ENCODE measurements at regions not wholly inside any gene's neighbourhood (a gene's known extent, or its start where the extent isn't known, plus 50 kb on each side); places are given as distances from the start of the nearest gene placed in this dataset.

DNA sequence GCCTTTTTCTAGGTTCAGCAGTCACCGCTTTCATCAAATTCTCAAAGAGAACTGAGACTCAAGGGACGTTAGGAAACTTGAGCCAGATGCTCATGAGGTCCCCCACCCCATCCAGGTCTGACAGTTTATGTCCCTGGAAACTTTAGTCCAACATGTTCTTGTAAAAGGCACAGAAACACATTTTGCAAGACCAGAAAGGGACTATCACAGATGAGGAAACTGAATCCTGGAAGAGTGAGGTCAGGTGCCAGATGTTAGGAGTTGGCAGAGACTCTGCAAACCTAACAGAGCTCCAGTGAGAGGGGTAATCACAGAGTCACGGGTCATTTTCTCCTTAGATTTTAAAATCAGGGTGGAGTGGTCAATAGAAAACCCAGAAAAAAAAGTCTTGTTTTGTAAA, 76.6 kb downstream of the RDH14 start:
- CTCF ChIA-PET: no interaction called here
- Histone ChIP-seq H3K4me1 (replicated peaks; ENCODE audit: insufficient read depth) (no peaks in the 10 kb centered on the region), H3K4me2 (no peak overlapping the region), H3K9me2 (ENCODE audit: insufficient read depth) (no peaks in the 10 kb centered on the region), H3K27ac (no peak overlapping the region), H3K36me3 (ENCODE audit: low read depth) (no peaks in the 10 kb centered on the region), H4K20me1 (ENCODE audit: insufficient read depth) (no peaks in the 10 kb centered on the region), H3K4me3 (no peak overlapping the region), H3K9me3 (ENCODE audit: insufficient read depth, low read depth) (no peaks in the 10 kb centered on the region; the same call in 1 of the 2 replicates), H3F3A (ENCODE audit: insufficient read depth, low read depth) (no peaks in the 10 kb centered on the region), H3K79me2 (ENCODE audit: low read depth) (no peaks in the 10 kb centered on the region), H2AFZ (no peak overlapping the region), H3K27me3 (ENCODE audit: insufficient read depth, low read depth) (no peaks in the 10 kb centered on the region)
- no TSS peak for BruUV-seq (replicated peaks)
- POLR2A ChIA-PET (ENCODE audit: unreplicated experiment): no interaction called here
- TF ChIP-seq, protein P1, sequence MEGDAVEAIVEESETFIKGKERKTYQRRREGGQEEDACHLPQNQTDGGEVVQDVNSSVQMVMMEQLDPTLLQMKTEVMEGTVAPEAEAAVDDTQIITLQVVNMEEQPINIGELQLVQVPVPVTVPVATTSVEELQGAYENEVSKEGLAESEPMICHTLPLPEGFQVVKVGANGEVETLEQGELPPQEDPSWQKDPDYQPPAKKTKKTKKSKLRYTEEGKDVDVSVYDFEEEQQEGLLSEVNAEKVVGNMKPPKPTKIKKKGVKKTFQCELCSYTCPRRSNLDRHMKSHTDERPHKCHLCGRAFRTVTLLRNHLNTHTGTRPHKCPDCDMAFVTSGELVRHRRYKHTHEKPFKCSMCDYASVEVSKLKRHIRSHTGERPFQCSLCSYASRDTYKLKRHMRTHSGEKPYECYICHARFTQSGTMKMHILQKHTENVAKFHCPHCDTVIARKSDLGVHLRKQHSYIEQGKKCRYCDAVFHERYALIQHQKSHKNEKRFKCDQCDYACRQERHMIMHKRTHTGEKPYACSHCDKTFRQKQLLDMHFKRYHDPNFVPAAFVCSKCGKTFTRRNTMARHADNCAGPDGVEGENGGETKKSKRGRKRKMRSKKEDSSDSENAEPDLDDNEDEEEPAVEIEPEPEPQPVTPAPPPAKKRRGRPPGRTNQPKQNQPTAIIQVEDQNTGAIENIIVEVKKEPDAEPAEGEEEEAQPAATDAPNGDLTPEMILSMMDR (conservative IDR thresholded peaks at IDR 0.05): no peak
- TF ChIP-seq EZH2 (IDR thresholded peaks at IDR 0.05; ENCODE audit: low read depth): no peak
- intact Hi-C loops (cut with micrococcal nuclease; ENCODE audit: unreplicated experiment): no loop called here
- DNase-seq: no peak

DNA sequence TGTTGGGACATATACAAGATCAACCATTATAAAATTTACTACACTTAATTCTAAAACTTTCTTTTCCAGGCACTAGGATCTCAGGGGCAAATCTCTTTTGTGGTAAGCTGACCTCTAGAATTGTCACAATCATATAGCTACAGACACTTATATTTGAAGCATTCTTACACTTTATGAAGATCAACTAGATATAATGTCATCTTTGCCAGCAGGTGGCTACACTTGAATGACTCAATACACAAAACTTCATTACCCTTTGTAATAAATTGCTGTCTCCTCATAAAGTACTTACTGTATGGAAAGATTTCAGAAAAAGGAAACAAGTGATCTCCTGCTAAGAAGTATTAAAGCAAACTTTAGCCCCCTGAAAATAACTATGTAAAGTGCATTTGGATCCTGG, 77.8 kb downstream of the RDH14 start:
- no TSS peak for BruUV-seq (replicated peaks)
- POLR2A ChIA-PET (ENCODE audit: unreplicated experiment): no interaction called here
- CTCF ChIA-PET: no interaction called here
- Histone ChIP-seq H3K9me3 (ENCODE audit: insufficient read depth, low read depth) (no peaks in the 10 kb centered on the region; the same call in 1 of the 2 replicates), H3K36me3 (ENCODE audit: low read depth) (no peaks in the 10 kb centered on the region), H2AFZ (no peak overlapping the region), H3K79me2 (ENCODE audit: low read depth) (no peaks in the 10 kb centered on the region), H3K27me3 (ENCODE audit: insufficient read depth, low read depth) (no peaks in the 10 kb centered on the region), H3K4me3 (no peak overlapping the region), H4K20me1 (ENCODE audit: insufficient read depth) (no peaks in the 10 kb centered on the region), H3K4me1 (replicated peaks; ENCODE audit: insufficient read depth) (no peaks in the 10 kb centered on the region), H3F3A (ENCODE audit: insufficient read depth, low read depth) (no peaks in the 10 kb centered on the region), H3K4me2 (no peak overlapping the region), H3K27ac (no peak overlapping the region), H3K9me2 (ENCODE audit: insufficient read depth) (no peaks in the 10 kb centered on the region)
- TF ChIP-seq EZH2 (IDR thresholded peaks at IDR 0.05; ENCODE audit: low read depth): no peak
- TF ChIP-seq, protein P1 (conservative IDR thresholded peaks at IDR 0.05): peak; percentile 28; the same call in 1 of the 2 replicates
- intact Hi-C loops (cut with micrococcal nuclease; ENCODE audit: unreplicated experiment): no loop called here
- no peak for DNase-seq

GRCh38 chr2:18479947-18480369, 80.5 kb downstream of the RDH14 start:
- no peaks in the 10 kb centered on the region for H3K36me3 ChIP-seq (ENCODE audit: low read depth)
- intact Hi-C loops (cut with micrococcal nuclease; ENCODE audit: unreplicated experiment): no loop called here
- DNase-seq: no peak
- no peak overlapping the region for H2AFZ ChIP-seq
- no TSS peak for BruUV-seq (replicated peaks)
- POLR2A ChIA-PET (ENCODE audit: unreplicated experiment): no interaction called here
- H3K9me2 ChIP-seq (ENCODE audit: insufficient read depth): no peaks in the 10 kb centered on the region
- CTCF ChIA-PET: no interaction called here
- no peaks in the 10 kb centered on the region for H3K4me1 ChIP-seq (replicated peaks; ENCODE audit: insufficient read depth)
- no peaks in the 10 kb centered on the region for H3K79me2 ChIP-seq (ENCODE audit: low read depth)
- no peaks in the 10 kb centered on the region for H3K27me3 ChIP-seq (ENCODE audit: insufficient read depth, low read depth)
- no peak overlapping the region for H3K27ac ChIP-seq
- H3K4me2 ChIP-seq: no peak overlapping the region
- TF ChIP-seq EZH2 (IDR thresholded peaks at IDR 0.05; ENCODE audit: low read depth): no peak
- TF ChIP-seq, protein P1 (conservative IDR thresholded peaks at IDR 0.05): no peak
- no peaks in the 10 kb centered on the region; the same call in 1 of the 2 replicates for H3K9me3 ChIP-seq (ENCODE audit: insufficient read depth, low read depth)
- H3K4me3 ChIP-seq: no peak overlapping the region
- no peaks in the 10 kb centered on the region for H3F3A ChIP-seq (ENCODE audit: insufficient read depth, low read depth)
- H4K20me1 ChIP-seq (ENCODE audit: insufficient read depth): no peaks in the 10 kb centered on the region

All from PC-9 (cell line).